Activated T-helper 2 cell treated with anti-CD3 and anti-CD28 coated beads, Interferon-gamma antibody, Interleukin-2, Interleukin-4, amounts not matched to agents 10 μg/mL and 5 μg/mL and 100 μg/mL, durations not matched to agents 14 hours and 24 hours and 36 hours (primary cell): ENCODE measurements at regions not wholly inside any gene's neighbourhood (a gene's known extent, or its start where the extent isn't known, plus 50 kb on each side); places are given as distances from the start of the nearest gene placed in this dataset.
"Not testable (repeated sequence)": the region's sequence is repeated elsewhere in the genome, so short reads cannot be mapped to it uniquely, and the experiment has no call there.

ENCODE experiments used
- DNase-seq: peaks from one replicate; pipeline ENCODE4 v3.0.0; 2021; ENCODE audit warnings: low spot score
- H3K27ac Mint-ChIP-seq: one replicate; pipeline ENCODE4 v1.8.0; 2021; ENCODE audit warnings: mixed read lengths
- H3K27me3 Mint-ChIP-seq: one replicate; pipeline ENCODE4 v1.8.0; 2021; ENCODE audit warnings: low read depth, mixed read lengths
- H3K36me3 Mint-ChIP-seq: one replicate; pipeline ENCODE4 v1.8.0; 2021; ENCODE audit warnings: low read depth, mixed read lengths
- H3K4me1 Mint-ChIP-seq: one replicate; pipeline ENCODE4 v1.8.0; 2021; ENCODE audit warnings: low read depth, mixed read lengths
- H3K4me3 Mint-ChIP-seq: one replicate; pipeline ENCODE4 v1.8.0; 2021; ENCODE audit warnings: low read depth, mild to moderate bottlenecking, moderate library complexity, mixed read lengths
- H3K9me3 Mint-ChIP-seq: one replicate; pipeline ENCODE4 v1.8.0; 2021; ENCODE audit warnings: mixed read lengths
- intact Hi-C: fragments of 100-400 bp; cut with micrococcal nuclease; formaldehyde crosslinking; loops from one replicate; pipeline ENCODE4 v1.15.1; 2023

DNA sequence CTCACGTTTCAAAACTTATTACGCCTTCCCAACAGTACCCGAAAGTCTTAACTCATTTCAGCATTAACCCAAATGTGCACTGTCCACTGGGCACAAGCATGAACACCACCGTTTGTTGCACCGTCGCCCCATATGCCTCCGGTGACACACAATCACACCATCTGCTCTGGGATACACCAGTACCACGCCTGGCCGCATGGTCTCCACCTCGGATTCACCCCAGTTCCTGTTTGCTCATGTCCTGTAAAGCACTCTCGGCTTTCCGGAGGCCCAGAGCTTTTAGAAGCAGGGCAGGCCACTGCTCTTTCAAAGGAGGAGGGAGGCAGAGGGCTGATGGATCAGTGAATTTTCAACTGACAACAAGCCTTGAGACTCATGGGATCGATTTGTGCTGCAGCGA, 1570.0 kb upstream of the DEFB115 start:
- H3K27me3 Mint-ChIP-seq: no peaks in the 10 kb centered on the region
- DNase-seq: no peak
- H3K9me3 Mint-ChIP-seq: peaks cover 43% of the 10 kb centered on the region
- H3K36me3 Mint-ChIP-seq: peaks cover 2% of the 10 kb centered on the region
- intact Hi-C loops: no loop called here
- no peaks in the 10 kb centered on the region for H3K4me1 Mint-ChIP-seq
- no peak overlapping the region for H3K27ac Mint-ChIP-seq
- H3K4me3 Mint-ChIP-seq: no peak overlapping the region

DNA sequence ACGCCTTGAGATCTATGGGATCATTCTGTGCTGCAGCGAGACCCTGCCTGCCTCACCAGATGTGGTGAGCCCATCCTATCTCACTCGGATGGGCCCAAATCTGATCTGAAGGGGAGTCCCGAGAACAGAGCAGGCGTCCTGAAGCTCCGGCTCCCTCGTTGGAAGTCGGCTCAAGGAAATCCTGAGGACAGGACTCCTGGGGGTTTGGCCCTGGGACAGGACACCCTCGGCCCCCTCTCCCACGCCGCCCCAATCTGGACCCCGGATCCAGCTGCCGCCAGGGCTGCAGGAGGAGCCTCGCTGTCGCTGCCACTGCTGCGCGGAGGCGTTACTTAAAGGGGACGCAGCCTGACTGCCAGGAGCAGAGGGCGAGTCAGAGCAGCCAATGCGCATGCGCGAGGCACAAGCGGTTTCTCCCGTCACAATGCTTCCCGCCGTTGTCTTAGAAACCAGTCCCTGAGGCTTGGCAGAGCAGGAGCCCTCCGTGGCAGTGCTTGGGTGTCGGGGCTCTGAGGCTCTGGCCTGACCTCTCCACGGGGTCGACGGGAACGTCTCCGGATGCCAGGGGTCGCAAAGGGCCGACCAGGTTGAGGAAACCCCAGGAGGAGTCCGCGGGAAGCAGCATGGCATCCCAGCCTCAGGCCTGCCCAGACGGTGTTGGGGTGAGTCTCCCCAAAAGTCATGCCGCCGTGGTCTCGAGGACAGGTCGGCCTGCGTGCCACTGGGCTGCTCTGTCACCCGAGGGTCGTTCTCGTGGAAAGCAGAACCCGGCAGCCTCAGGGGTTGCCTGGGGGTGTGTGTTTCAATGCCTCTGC, 1567.8 kb upstream of the DEFB115 start:
- no peak for DNase-seq
- Mint-ChIP-seq H3K9me3 (peaks cover 44% of the 10 kb centered on the region), H3K36me3 (peaks cover 2% of the 10 kb centered on the region), H3K27me3 (no peaks in the 10 kb centered on the region), H3K27ac (no peak overlapping the region), H3K4me3 (no peak overlapping the region), H3K4me1 (no peaks in the 10 kb centered on the region)
- intact Hi-C loops: no loop called here

DNA sequence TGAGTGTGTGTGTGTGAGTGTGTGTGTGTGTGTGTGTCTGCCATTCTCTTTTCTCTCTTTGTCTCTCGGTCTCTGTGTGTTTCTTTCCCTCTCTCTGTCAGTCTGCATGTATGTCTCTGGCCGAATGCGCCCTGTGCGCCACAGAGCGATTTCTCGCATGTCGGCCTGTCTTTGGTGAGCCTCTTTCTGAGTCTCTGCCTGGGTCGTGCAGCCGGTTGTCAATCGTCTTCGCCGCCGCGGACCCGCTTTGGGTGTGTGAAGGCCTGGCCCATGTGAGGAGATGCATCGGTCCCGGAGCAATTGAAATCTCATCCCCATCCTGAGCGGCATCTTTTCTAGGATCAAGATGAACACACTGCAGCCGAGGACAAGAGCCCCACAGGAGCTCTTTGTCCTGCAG, 1567.2 kb upstream of the DEFB115 start:
- no peak for DNase-seq
- no peaks in the 10 kb centered on the region for H3K27me3 Mint-ChIP-seq
- H3K4me1 Mint-ChIP-seq: no peaks in the 10 kb centered on the region
- peaks cover 2% of the 10 kb centered on the region for H3K36me3 Mint-ChIP-seq
- peaks cover 48% of the 10 kb centered on the region for H3K9me3 Mint-ChIP-seq
- intact Hi-C loops: no loop called here
- H3K4me3 Mint-ChIP-seq: no peak overlapping the region
- no peak overlapping the region for H3K27ac Mint-ChIP-seq

GRCh38 chr20:29740601-29740950, 1516.9 kb upstream of the DEFB115 start:
- intact Hi-C loops: no loop called here
- Mint-ChIP-seq H3K4me3 (no peak overlapping the region), H3K4me1 (no peaks in the 10 kb centered on the region), H3K9me3 (peaks cover 35% of the 10 kb centered on the region), H3K27me3 (no peaks in the 10 kb centered on the region), H3K27ac (no peak overlapping the region), H3K36me3 (peaks cover 5% of the 10 kb centered on the region)
- DNase-seq: no peak

DNA sequence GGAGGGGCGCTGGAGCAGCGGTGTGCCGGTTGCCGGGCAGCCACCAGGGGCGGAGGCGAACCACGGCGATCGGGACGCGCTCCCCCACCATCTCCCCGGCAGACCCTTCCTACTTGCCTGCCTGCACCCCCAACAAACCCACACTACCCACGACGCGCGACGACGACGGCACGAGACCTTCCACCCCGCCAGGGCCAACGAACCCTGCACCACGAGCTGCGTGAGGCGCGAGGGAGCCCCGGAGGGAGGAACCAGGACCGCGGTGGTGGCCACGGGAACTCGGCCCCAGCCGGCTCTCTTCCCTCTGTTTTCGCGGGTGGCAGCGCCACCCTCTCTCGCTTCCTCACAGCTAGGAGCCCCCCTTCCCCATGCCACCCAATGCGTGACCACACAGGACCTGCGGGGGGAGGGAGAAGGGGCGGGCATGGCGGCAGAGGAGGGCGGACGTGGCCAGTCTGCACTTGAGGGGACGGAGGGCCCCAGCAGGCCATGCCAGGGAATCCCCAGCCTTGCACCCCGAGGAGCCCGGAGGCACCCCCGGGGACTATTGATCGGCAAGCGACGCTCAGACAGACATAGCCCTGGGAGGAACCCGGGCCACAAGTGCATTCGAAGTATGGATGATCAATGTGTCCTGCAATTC, 1516.4 kb upstream of the DEFB115 start:
- no peaks in the 10 kb centered on the region for H3K27me3 Mint-ChIP-seq
- no peaks in the 10 kb centered on the region for H3K4me1 Mint-ChIP-seq
- H3K9me3 Mint-ChIP-seq: peaks cover 32% of the 10 kb centered on the region
- H3K36me3 Mint-ChIP-seq: peaks cover 5% of the 10 kb centered on the region
- DNase-seq: no peak
- no peak overlapping the region for H3K27ac Mint-ChIP-seq
- intact Hi-C loops: no loop called here
- H3K4me3 Mint-ChIP-seq: no peak overlapping the region

DNA sequence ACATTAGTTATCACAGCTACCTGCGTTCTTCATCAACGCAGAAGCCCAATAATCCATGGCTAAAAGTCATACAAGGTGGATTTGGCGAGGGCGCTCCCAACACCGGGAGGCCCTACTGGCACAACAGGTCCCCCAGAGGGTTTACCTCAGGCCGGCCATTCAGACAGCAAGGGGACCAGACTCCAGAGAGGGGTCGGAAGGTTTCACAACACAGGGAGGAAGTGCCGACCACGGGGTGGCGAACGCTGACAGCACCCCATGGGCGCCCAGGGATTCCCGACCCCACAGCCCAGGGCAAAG, 1515.9 kb upstream of the DEFB115 start:
- intact Hi-C loops: no loop called here
- peaks cover 35% of the 10 kb centered on the region for H3K9me3 Mint-ChIP-seq
- no peaks in the 10 kb centered on the region for H3K27me3 Mint-ChIP-seq
- DNase-seq: no peak
- no peaks in the 10 kb centered on the region for H3K4me1 Mint-ChIP-seq
- H3K4me3 Mint-ChIP-seq: no peak overlapping the region
- peaks cover 5% of the 10 kb centered on the region for H3K36me3 Mint-ChIP-seq
- H3K27ac Mint-ChIP-seq: no peak overlapping the region

DNA sequence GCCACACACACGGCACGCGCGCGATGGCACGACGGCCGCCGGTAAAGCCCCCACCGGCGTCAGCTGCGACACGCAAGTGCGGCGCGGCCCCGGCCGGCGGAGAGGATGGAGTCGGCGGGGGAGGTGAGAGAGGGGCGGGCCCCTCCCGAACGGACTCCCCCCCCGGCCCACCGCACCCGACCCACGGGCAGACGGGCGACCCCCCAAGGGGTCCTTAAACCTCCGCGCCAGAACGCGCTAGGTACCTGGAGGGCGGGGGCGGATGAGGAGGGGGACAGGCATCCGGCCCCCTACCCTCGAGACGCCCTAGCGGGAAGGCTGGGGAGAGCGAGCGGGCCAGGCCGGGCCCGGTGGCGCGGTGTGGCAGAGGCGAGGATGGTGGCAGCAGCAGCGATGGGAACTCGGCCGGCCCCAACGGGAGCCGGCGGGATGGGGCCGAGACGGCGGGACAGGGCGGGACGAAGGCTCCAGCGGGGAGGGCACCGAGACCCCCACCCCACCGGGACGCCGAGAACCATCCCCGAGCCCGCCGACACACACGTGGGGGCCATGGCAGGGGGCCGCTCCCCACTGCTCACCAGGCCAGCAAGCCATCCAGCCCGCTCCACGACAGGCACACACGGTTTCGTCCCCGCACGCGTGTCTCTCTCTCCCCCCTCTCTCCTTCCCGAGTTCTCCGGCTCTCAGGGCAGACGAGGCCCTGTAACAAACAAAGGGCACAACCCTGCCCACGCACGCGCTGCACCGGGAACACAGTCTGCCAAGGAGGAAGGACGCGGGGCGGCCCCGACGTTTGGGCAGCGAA, 1515.4 kb upstream of the DEFB115 start:
- no peak for DNase-seq
- no peaks in the 10 kb centered on the region for H3K27me3 Mint-ChIP-seq
- peaks cover 37% of the 10 kb centered on the region for H3K9me3 Mint-ChIP-seq
- H3K4me1 Mint-ChIP-seq: no peaks in the 10 kb centered on the region
- H3K36me3 Mint-ChIP-seq: peaks cover 5% of the 10 kb centered on the region
- intact Hi-C loops: no loop called here
- no peak overlapping the region for H3K27ac Mint-ChIP-seq
- no peak overlapping the region for H3K4me3 Mint-ChIP-seq

GRCh38 chr20:29742699-29743100, 1514.8 kb upstream of the DEFB115 start:
- no peak for DNase-seq
- Mint-ChIP-seq H3K4me3 (no peak overlapping the region), H3K27ac (no peak overlapping the region), H3K9me3 (peaks cover 36% of the 10 kb centered on the region), H3K27me3 (no peaks in the 10 kb centered on the region), H3K36me3 (peaks cover 5% of the 10 kb centered on the region), H3K4me1 (no peaks in the 10 kb centered on the region)
- intact Hi-C loops: no loop called here

- peaks cover 5% of the 10 kb centered on the region for H3K36me3 Mint-ChIP-seq
- intact Hi-C loops: no loop called here
- no peak overlapping the region for H3K27ac Mint-ChIP-seq
- peaks cover 32% of the 10 kb centered on the region for H3K9me3 Mint-ChIP-seq
- no peak overlapping the region for H3K4me3 Mint-ChIP-seq
- no peaks in the 10 kb centered on the region for H3K27me3 Mint-ChIP-seq
- H3K4me1 Mint-ChIP-seq: no peaks in the 10 kb centered on the region
- DNase-seq: no peak
Observed at GRCh38 chr20:29743101-29743931, 1514.1 kb upstream of the DEFB115 start.

DNA sequence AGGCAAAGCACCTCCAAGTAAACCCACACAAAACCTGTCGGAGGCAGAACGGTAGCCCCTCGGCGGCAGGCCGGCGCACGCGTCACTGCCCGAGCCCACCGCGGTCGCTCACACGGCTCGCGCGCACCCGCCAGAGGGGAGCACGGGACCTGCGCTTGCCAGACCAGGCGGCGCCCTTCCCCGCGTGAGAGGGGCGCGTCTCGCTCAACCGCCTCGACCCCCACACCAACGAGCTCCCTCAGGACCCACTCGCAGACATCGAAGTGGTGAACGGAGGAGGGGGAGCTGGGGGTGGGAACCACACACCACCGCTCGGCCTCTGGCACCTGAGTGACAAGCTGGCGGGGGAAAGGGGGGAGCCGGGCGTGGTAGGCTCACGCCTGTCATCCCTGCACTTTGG, 1513.4 kb upstream of the DEFB115 start:
- H3K27me3 Mint-ChIP-seq: no peaks in the 10 kb centered on the region
- intact Hi-C loops: no loop called here
- H3K4me1 Mint-ChIP-seq: no peaks in the 10 kb centered on the region
- peaks cover 28% of the 10 kb centered on the region for H3K9me3 Mint-ChIP-seq
- H3K4me3 Mint-ChIP-seq: no peak overlapping the region
- H3K36me3 Mint-ChIP-seq: peaks cover 5% of the 10 kb centered on the region
- no peak overlapping the region for H3K27ac Mint-ChIP-seq
- DNase-seq: no peak

GRCh38 chr20:29745534-29746245, 1511.8 kb upstream of the DEFB115 start:
- H3K27me3 Mint-ChIP-seq, H3K4me1 Mint-ChIP-seq, H3K27ac Mint-ChIP-seq, DNase-seq, intact Hi-C loops, H3K36me3 Mint-ChIP-seq, H3K4me3 Mint-ChIP-seq: not testable (repeated sequence)
- H3K9me3 Mint-ChIP-seq: peaks cover 33% of the 10 kb centered on the region

- Mint-ChIP-seq H3K4me3 (no peak overlapping the region), H3K36me3 (peaks cover 6% of the 10 kb centered on the region), H3K9me3 (peaks cover 64% of the 10 kb centered on the region), H3K4me1 (peaks cover 2% of the 10 kb centered on the region), H3K27ac (no peak overlapping the region), H3K27me3 (no peaks in the 10 kb centered on the region)
- intact Hi-C loops: no loop called here
- no peak for DNase-seq
Observed at GRCh38 chr20:29750268-29750899, 1507.1 kb upstream of the DEFB115 start.
